ENCODE measurements at regions not wholly inside any gene's neighbourhood (a gene's known extent, or its start where the extent isn't known, plus 50 kb on each side); places are given as distances from the start of the nearest gene placed in this dataset.

DNA sequence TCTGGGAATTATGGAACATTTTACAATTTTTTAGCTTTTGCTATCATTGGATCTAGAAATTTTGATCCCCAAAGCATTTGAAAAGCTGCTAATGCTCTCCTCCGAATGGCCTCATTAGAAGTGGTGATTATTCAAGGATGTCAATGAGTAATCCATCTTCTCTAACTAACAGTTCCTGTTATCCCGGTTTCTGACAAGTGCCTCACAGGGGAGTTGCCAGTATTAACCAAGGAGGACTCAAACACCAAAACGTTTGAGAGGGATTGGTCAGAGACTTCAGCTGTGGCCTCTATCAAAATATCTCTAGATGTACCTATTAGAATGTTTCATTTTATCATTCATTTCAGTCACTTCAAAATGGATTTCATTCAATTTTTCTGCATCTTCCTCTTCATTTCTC, 208.3 kb upstream of the ITGA1 start:
- DNase-seq (ENCODE audit: low read depth): no peak
- TF ChIP-seq, protein P1, sequence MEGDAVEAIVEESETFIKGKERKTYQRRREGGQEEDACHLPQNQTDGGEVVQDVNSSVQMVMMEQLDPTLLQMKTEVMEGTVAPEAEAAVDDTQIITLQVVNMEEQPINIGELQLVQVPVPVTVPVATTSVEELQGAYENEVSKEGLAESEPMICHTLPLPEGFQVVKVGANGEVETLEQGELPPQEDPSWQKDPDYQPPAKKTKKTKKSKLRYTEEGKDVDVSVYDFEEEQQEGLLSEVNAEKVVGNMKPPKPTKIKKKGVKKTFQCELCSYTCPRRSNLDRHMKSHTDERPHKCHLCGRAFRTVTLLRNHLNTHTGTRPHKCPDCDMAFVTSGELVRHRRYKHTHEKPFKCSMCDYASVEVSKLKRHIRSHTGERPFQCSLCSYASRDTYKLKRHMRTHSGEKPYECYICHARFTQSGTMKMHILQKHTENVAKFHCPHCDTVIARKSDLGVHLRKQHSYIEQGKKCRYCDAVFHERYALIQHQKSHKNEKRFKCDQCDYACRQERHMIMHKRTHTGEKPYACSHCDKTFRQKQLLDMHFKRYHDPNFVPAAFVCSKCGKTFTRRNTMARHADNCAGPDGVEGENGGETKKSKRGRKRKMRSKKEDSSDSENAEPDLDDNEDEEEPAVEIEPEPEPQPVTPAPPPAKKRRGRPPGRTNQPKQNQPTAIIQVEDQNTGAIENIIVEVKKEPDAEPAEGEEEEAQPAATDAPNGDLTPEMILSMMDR (IDR thresholded peaks at IDR 0.05; ENCODE audit: low read length, missing control alignments): no peak
- H3K4me3 ChIP-seq (replicated peaks; ENCODE audit: low read depth, low read length): no peak overlapping the region

DNA sequence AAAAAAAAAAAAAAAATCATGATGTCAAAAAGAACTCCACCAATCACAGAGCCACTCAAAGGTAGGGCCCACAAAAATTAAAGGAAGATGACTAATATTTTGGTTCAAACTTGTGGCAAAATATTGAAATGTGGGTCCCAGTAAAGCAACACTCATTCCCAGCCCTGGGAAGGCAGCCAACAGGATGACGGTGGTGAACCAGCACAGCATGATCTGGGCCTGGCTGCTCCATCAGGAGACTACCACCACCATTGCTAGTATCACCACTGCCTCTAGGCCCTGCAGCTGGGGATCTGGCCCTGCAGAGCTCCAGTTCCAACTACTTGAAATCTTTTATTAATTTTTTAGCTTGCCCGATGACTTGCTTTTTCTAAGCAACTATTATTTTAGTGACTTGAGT, 206.8 kb upstream of the ITGA1 start:
- H3K4me3 ChIP-seq (replicated peaks; ENCODE audit: low read depth, low read length): no peak overlapping the region
- DNase-seq (ENCODE audit: low read depth): peak; percentile 7
- TF ChIP-seq, protein P1 (IDR thresholded peaks at IDR 0.05; ENCODE audit: low read length, missing control alignments): no peak

DNA sequence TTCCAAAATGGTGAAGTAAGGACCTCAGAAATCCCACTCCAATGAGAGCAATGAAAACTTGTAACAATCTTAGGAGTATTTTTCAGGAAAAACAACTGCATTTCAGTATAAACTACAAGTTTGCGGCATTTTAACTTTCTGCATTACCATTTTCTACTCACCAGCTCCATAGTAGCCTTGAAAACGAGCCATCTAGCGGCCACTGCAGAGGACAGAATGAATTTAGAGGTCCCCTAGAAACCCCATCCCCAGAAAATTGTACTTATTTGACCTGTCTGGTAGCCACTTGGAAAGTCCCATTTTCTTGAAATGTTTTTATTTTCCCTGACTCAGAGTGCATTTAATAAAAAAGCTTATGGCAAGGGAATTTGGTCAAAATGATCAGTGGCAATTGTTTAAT, 205.4 kb upstream of the ITGA1 start:
- TF ChIP-seq, protein P1 (IDR thresholded peaks at IDR 0.05; ENCODE audit: low read length, missing control alignments): no peak
- H3K4me3 ChIP-seq (replicated peaks; ENCODE audit: low read depth, low read length): no peak overlapping the region
- DNase-seq (ENCODE audit: low read depth): no peak

DNA sequence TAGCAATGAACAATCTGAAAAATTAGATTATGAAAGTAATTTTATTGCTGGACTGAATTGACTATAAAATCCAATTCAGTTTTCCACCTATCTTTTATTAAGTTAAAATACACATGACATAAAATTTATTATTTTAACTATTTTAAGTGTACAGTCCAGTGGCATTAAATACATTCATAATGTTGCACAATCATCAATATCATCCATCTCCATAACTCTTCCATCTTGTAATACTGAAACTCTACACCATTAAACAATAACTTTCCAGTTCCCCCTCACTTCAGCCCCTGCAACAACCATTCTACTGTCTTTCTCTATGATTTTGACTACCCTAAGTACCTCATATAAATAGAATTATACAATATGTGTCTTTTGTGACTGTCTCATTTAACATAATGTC, 200.6 kb upstream of the ITGA1 start:
- no peak for DNase-seq (ENCODE audit: low read depth)
- TF ChIP-seq, protein P1 (IDR thresholded peaks at IDR 0.05; ENCODE audit: low read length, missing control alignments): no peak
- no peak overlapping the region for H3K4me3 ChIP-seq (replicated peaks; ENCODE audit: low read depth, low read length)

DNA sequence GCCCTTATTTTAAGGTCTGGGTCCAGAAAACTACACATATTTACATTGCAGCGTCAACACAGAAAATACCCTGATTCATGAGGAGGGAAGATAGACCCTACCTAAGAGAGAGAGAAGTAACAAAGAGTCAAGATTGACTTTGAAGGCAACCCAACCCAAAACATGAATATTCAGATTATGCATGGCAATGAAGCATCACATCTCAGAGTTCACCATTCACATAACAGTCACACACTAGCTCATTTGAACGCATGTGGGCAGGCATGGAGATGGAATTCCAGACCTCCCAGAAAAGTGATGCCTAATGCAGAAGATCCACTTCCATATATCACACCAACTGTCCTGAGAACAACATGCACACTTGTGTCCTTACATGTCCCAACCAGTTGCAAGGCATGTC, 190.1 kb upstream of the ITGA1 start:
- TF ChIP-seq, protein P1 (IDR thresholded peaks at IDR 0.05; ENCODE audit: low read length, missing control alignments): no peak
- H3K4me3 ChIP-seq (replicated peaks; ENCODE audit: low read depth, low read length): no peak overlapping the region
- no peak for DNase-seq (ENCODE audit: low read depth)

DNA sequence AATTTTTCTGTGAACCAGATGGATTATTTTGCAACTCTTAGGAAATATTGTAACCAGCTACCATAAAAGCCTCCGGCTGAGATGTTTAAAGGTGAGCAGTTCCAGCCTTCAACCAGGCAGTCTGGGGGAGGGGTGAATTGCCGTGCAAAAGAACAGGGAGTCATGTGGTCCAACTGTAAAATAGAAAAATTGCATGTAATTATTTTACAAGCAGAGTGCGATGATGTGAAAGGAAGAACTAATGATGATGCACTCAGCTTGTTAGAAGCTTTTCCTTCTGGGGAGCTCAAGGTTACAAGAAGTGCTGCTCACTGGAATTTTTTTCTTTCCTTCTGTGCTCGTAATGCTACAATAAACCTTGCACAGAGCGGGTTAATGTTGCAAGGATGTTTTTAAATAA, 188.7 kb upstream of the ITGA1 start:
- DNase-seq (ENCODE audit: low read depth): no peak
- H3K4me3 ChIP-seq (replicated peaks; ENCODE audit: low read depth, low read length): no peak overlapping the region
- TF ChIP-seq, protein P1 (IDR thresholded peaks at IDR 0.05; ENCODE audit: low read length, missing control alignments): no peak

DNA sequence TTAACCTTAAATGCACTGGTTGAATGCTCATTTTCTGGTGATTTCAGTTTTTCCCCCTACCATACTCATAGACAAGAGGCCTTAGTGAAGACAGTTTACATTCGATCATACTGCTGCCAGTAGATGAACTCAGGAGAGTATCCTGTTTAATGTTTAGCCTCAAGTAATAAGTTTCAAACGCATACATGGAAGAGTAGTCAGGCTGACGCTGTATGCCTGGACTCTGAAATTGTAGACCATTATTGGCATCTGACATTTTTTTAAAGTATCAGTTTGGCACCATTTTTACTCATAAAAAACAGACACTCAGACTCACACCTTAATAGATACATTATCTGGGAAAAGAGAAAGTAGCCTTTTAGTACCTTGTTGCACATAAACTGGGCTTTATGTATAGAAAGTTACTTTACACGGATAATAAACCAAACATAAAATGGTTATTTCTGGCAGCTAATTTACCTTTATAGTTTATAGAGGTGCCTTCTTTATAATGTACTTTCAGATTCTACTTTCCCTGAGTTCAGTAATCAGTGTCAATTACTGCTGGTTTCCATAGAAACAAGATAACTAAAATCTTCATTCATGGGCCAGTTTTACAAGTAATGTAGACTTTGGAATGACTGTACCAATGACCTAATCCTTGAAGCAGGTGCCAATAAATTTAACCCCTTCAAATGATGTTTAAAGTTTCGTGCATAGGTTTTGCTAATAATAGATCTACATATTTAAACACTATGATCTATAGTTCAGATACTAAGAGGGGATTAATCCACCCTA, 183.8 kb upstream of the ITGA1 start:
- no peak for DNase-seq (ENCODE audit: low read depth)
- no peak overlapping the region for H3K4me3 ChIP-seq (replicated peaks; ENCODE audit: low read depth, low read length)

More for the DNA sequence above, 183.8 kb upstream of the ITGA1 start:
- TF ChIP-seq, protein P1 (IDR thresholded peaks at IDR 0.05; ENCODE audit: low read length, missing control alignments): no peak
